K562 (cell line): ENCODE measurements at regions not wholly inside any gene's neighbourhood (a gene's known extent, or its start where the extent isn't known, plus 50 kb on each side); places are given as distances from the start of the nearest gene placed in this dataset.

Source experiments
- CBFB ChIP-seq: sonication (generic); formaldehyde crosslinking; IDR thresholded peaks from 2 replicates; pipeline ENCODE4 v1.4.0; 2020; ENCODE audit warnings: mild to moderate bottlenecking, missing genetic modification reagents
- DMBX1 ChIP-seq: fragments of 250-450 bp; sonication (Bioruptor Pico); IDR thresholded peaks from 2 replicates; pipeline ENCODE4 v1.8.0; 2022; ENCODE audit warnings: inconsistent platforms, mild to moderate bottlenecking, moderate library complexity, borderline replicate concordance
- E4F1 ChIP-seq: fragments of 250-450 bp; sonication (Bioruptor Pico); IDR thresholded peaks from 2 replicates; pipeline ENCODE4 v1.5.0; 2021; ENCODE audit warnings: mild to moderate bottlenecking, borderline replicate concordance
- HES1 ChIP-seq: fragments of 450-650 bp; IDR thresholded peaks from 2 replicates; pipeline ENCODE4 v1.6.1; 2016; ENCODE audit warnings: low read depth, mild to moderate bottlenecking, moderate library complexity
- HNRNPL ChIP-seq: fragments of 200-400 bp; formaldehyde crosslinking; IDR thresholded peaks from 2 replicates; pipeline ENCODE4 v1.6.1; 2017; ENCODE audit warnings: low read depth, mild to moderate bottlenecking, low read length
- KDM2B ChIP-seq: fragments of 250-450 bp; sonication (Bioruptor Pico); IDR thresholded peaks from 2 replicates; pipeline ENCODE4 v1.8.0; 2021; ENCODE audit warnings: mild to moderate bottlenecking, moderate library complexity
- KDM4B ChIP-seq, 2 experiments: fragments of 450-650 bp in 1 of 2; sonication (generic) in 1 of 2; IDR thresholded peaks; 2 replicates each; pipeline ENCODE4 v1.6.1; 2016 to 2017; ENCODE audit warnings: borderline replicate concordance in 2 of 2, antibody characterized with exemption in 1 of 2, low read depth in 1 of 2, mild to moderate bottlenecking in 1 of 2
- ZBTB26 ChIP-seq: fragments of 450-650 bp; formaldehyde crosslinking; IDR thresholded peaks from 2 replicates; pipeline ENCODE4 v1.4.0; 2022; ENCODE audit warnings: missing genetic modification characterization
- ZNF518B ChIP-seq: fragments of 250-450 bp; sonication (Bioruptor Pico); IDR thresholded peaks from 2 replicates; pipeline ENCODE4 v1.5.0; 2021; ENCODE audit warnings: mild to moderate bottlenecking, moderate library complexity
- ZNF668 ChIP-seq: fragments of 250-450 bp; sonication (Bioruptor Pico); IDR thresholded peaks from 2 replicates; pipeline ENCODE4 v1.8.0; 2022; ENCODE audit warnings: mild to moderate bottlenecking, inconsistent platforms

GRCh38 chr21:23218667-23219066, 2220.5 kb downstream of the NCAM2 start (continued):
- no peak for TF ChIP-seq HES1
- no peak for TF ChIP-seq DMBX1 (CRISPR knock-in tag)
- TF ChIP-seq ZNF668 (CRISPR knock-in tag), result no peak
- TF ChIP-seq CBFB (CRISPR knock-in tag), result no peak
- TF ChIP-seq ZBTB26 (CRISPR knock-in tag), result no peak
- TF ChIP-seq KDM4B (IDR thresholded peaks at IDR 0.05; ENCODE audit: borderline replicate concordance in 2 of 2, low read depth in 1 of 2), result no peak
- TF ChIP-seq ZNF518B (CRISPR knock-in tag), result no peak
- TF ChIP-seq HNRNPL, result no peak
- TF ChIP-seq KDM2B (CRISPR knock-in tag), result no peak
- TF ChIP-seq E4F1 (CRISPR knock-in tag), result no peak
